ENCODE measurements at regions not wholly inside any gene's neighbourhood (a gene's known extent, or its start where the extent isn't known, plus 50 kb on each side); places are given as distances from the start of the nearest gene placed in this dataset.

- 19 to 23% methylated on average over 1 of the region's 1 CpG for WGBS, 2 donors
- Histone ChIP-seq H3K4me1 (no peaks in the 10 kb centered on the region), H3K36me3 (no peaks in the 10 kb centered on the region), H3K27me3 (peaks cover 0 to 5% (median 0%) of the 10 kb centered on the region in 7 donors), H3K4me3 (no peak overlapping the region), H3K27ac (no peak overlapping the region), H3K9me3 (no peaks in the 10 kb centered on the region)
- intact Hi-C loops (cut with DNase I): no loop called here
- no peak for DNase-seq
- ATAC-seq: no peak
- TF ChIP-seq CTCF (IDR thresholded peaks at IDR 0.05): no peak
Measured at GRCh38 chr17:71628306-71628705, 492.5 kb upstream of the SOX9 start.

GRCh38 chr17:71631483-71631882, 489.3 kb upstream of the SOX9 start:
- Histone ChIP-seq H3K9me3 (no peaks in the 10 kb centered on the region), H3K27ac (no peak overlapping the region), H3K4me3 (no peak overlapping the region), H3K27me3 (peaks cover 0 to 5% (median 0%) of the 10 kb centered on the region in 7 donors), H3K36me3 (no peaks in the 10 kb centered on the region), H3K4me1 (no peaks in the 10 kb centered on the region)
- WGBS, 2 donors: 60 to 66% methylated on average over 1 of the region's 1 CpG
- no peak for TF ChIP-seq CTCF (IDR thresholded peaks at IDR 0.05)
- ATAC-seq (no peak), DNase-seq (no peak)
- intact Hi-C loops (cut with DNase I): no loop called here

DNA sequence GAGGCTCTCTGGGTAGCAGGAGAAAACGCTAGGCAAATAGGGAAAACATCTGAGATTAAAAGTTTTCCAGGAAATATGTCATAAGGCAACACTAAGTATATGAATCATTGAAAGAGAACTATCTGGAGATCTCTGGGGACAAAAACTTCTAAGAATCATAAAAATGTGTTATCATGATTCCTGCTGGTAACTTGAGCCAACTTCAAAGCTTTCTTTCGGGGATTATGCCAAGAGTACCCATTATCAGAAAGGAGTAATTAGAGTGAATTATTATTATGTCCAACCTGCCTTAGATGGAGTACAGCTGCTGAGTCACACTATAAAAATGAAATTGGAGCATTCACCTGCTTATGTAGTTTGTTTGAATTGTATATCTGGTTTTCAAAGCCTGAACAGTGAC, 488.5 kb upstream of the SOX9 start:
- no peak for TF ChIP-seq CTCF (IDR thresholded peaks at IDR 0.05)
- ATAC-seq (no peak), DNase-seq (no peak)
- Histone ChIP-seq H3K4me3 (no peak overlapping the region), H3K27ac (no peak overlapping the region), H3K27me3 (no peaks in the 10 kb centered on the region), H3K36me3 (no peaks in the 10 kb centered on the region), H3K9me3 (no peaks in the 10 kb centered on the region), H3K4me1 (no peaks in the 10 kb centered on the region)
- WGBS, 2 donors: 29 to 40% methylated on average over 2 of the region's 2 CpGs
- intact Hi-C loops (cut with DNase I): no loop called here

- TF ChIP-seq CTCF (IDR thresholded peaks at IDR 0.05): no peak
- no peaks in the 10 kb centered on the region for H3K4me1 ChIP-seq
- H3K27ac ChIP-seq: no peak overlapping the region
- no peaks in the 10 kb centered on the region for H3K36me3 ChIP-seq
- peaks cover 0 to 3% (median 0%) of the 10 kb centered on the region in 7 donors for H3K27me3 ChIP-seq
- DNase-seq: no peak
- 56 to 60% methylated on average over 4 of the region's 4 CpGs for WGBS, 2 donors
- H3K9me3 ChIP-seq: no peaks in the 10 kb centered on the region
- H3K4me3 ChIP-seq: no peak overlapping the region
- intact Hi-C loops (cut with DNase I): no loop called here
- ATAC-seq: no peak
Measured at GRCh38 chr17:71633391-71633849, 487.4 kb upstream of the SOX9 start.
